ENCODE measurements at regions not wholly inside any gene's neighbourhood (a gene's known extent, or its start where the extent isn't known, plus 50 kb on each side); places are given as distances from the start of the nearest gene placed in this dataset.

DNA sequence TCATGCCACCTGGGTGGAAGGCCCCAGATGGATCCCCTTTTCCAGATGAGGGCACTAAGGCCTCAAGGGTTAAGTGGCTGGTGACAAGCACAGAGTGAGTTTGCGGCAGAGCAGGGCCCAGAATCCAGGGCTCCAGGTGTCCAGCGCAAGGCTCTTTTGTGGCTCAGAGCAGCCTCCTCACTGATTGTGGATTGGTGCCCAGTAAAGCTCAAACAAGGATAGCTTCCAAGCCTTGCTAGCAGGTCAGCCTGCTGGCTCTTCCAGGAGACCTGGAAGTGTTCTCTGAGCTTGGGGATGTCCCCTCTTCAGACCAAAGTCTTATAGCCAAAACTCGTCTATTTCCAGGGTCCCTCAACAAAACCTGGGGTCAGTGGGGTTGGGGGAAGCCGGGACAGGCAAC, 167.6 kb upstream of the SYT13 start:
- no peaks in the 10 kb centered on the region for H3K9me3 ChIP-seq (ENCODE audit: control insufficient read depth in 4 of 4, low read length in 3 of 4)
- H3K4me1 ChIP-seq (ENCODE audit: control insufficient read depth in 4 of 4, insufficient read depth in 4 of 4, low read length in 3 of 4), result no peaks in the 10 kb centered on the region
- no peaks in the 10 kb centered on the region for H3K27me3 ChIP-seq (ENCODE audit: control insufficient read depth in 4 of 4, insufficient read depth in 4 of 4, low read length in 3 of 4)
- no peak for DNase-seq (ENCODE audit: low spot score)
- H3K9ac ChIP-seq (ENCODE audit: low read depth in 1 of 2, low read length in 2 of 2), result no peak overlapping the region
- no peak overlapping the region for H3K27ac ChIP-seq (ENCODE audit: low read depth in 1 of 2, low read length in 2 of 2)
- H3K36me3 ChIP-seq (ENCODE audit: control insufficient read depth in 4 of 4, insufficient read depth in 3 of 4, low read depth in 1 of 4, low read length in 3 of 4), result no peaks in the 10 kb centered on the region
- TF ChIP-seq EGR1 (IDR thresholded peaks at IDR 0.05; ENCODE audit: low read depth in 2 of 2), result no peak
- TF ChIP-seq, protein P1, sequence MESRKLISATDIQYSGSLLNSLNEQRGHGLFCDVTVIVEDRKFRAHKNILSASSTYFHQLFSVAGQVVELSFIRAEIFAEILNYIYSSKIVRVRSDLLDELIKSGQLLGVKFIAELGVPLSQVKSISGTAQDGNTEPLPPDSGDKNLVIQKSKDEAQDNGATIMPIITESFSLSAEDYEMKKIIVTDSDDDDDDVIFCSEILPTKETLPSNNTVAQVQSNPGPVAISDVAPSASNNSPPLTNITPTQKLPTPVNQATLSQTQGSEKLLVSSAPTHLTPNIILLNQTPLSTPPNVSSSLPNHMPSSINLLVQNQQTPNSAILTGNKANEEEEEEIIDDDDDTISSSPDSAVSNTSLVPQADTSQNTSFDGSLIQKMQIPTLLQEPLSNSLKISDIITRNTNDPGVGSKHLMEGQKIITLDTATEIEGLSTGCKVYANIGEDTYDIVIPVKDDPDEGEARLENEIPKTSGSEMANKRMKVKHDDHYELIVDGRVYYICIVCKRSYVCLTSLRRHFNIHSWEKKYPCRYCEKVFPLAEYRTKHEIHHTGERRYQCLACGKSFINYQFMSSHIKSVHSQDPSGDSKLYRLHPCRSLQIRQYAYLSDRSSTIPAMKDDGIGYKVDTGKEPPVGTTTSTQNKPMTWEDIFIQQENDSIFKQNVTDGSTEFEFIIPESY (IDR thresholded peaks at IDR 0.05), result no peak
- no peak for TF ChIP-seq TAF1 (conservative IDR thresholded peaks at IDR 0.05)
- TF ChIP-seq, protein P2, sequence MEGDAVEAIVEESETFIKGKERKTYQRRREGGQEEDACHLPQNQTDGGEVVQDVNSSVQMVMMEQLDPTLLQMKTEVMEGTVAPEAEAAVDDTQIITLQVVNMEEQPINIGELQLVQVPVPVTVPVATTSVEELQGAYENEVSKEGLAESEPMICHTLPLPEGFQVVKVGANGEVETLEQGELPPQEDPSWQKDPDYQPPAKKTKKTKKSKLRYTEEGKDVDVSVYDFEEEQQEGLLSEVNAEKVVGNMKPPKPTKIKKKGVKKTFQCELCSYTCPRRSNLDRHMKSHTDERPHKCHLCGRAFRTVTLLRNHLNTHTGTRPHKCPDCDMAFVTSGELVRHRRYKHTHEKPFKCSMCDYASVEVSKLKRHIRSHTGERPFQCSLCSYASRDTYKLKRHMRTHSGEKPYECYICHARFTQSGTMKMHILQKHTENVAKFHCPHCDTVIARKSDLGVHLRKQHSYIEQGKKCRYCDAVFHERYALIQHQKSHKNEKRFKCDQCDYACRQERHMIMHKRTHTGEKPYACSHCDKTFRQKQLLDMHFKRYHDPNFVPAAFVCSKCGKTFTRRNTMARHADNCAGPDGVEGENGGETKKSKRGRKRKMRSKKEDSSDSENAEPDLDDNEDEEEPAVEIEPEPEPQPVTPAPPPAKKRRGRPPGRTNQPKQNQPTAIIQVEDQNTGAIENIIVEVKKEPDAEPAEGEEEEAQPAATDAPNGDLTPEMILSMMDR (IDR thresholded peaks at IDR 0.05; ENCODE audit: low read depth, low read length, missing input control), result no peak
- TF ChIP-seq SP1 (IDR thresholded peaks at IDR 0.05), result no peak
- no peak for TF ChIP-seq JUND (IDR thresholded peaks at IDR 0.05)
- TF ChIP-seq GABPA (IDR thresholded peaks at IDR 0.05 in 1 of 2, conservative IDR thresholded peaks at IDR 0.05 in 1 of 2), result no peak
- H3K4me3 ChIP-seq (ENCODE audit: low read depth in 1 of 3, low read length in 3 of 3), result no peak overlapping the region
- 53% methylated on average over 4 of the region's 4 CpGs for WGBS

DNA sequence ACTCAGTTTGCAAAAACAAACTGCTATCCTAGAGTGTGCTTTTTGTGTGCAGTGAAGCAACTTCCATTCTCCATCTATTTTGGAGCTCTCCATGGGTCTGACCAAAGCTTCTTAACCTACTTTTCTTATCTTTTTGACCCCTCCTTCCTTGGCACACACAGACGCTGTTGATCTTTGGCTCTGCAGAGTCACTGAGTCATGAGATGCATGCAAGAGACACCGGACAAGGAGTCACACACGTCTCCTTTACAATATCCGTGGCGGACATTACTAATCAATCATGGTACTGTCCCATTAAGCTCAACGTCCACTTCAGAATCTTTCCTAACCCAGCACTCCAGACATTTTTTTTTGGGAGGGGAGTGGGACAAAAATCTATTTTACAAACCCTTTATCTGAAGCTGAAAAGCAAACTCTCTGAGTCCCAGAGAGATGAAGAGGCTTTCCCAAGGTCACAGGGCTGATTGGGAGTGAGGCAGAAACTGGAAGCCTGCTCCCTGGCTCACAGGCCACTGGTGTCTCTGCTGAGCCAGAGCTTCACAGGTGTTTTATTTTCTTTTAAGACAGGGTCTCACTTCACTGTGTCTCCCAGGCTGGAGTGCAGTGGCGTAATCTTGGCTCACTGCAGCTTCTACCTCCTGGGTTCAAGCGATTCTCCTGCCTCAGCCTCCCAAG, 165.8 kb upstream of the SYT13 start:
- H3K9me3 ChIP-seq (ENCODE audit: control insufficient read depth in 4 of 4, low read length in 3 of 4), result no peaks in the 10 kb centered on the region
- no peaks in the 10 kb centered on the region for H3K4me1 ChIP-seq (ENCODE audit: control insufficient read depth in 4 of 4, insufficient read depth in 4 of 4, low read length in 3 of 4)
- no peaks in the 10 kb centered on the region for H3K27me3 ChIP-seq (ENCODE audit: control insufficient read depth in 4 of 4, insufficient read depth in 4 of 4, low read length in 3 of 4)
- H3K36me3 ChIP-seq (ENCODE audit: control insufficient read depth in 4 of 4, insufficient read depth in 3 of 4, low read depth in 1 of 4, low read length in 3 of 4), result no peaks in the 10 kb centered on the region
- DNase-seq (ENCODE audit: low spot score), result no peak
- H3K9ac ChIP-seq (ENCODE audit: low read depth in 1 of 2, low read length in 2 of 2), result no peak overlapping the region
- H3K27ac ChIP-seq (ENCODE audit: low read depth in 1 of 2, low read length in 2 of 2), result no peak overlapping the region
- TF ChIP-seq JUND (IDR thresholded peaks at IDR 0.05) (no peak), NR2F2 (IDR thresholded peaks at IDR 0.05) (peak; percentile 55), FOXA1 (IDR thresholded peaks at IDR 0.05) (no peak)
- TF ChIP-seq, protein P2 (IDR thresholded peaks at IDR 0.05; ENCODE audit: low read depth, low read length, missing input control), result no peak
- 67% methylated on average over 8 of the region's 8 CpGs for WGBS
- no peak overlapping the region for H3K4me3 ChIP-seq (ENCODE audit: low read depth in 1 of 3, low read length in 3 of 3)

DNA sequence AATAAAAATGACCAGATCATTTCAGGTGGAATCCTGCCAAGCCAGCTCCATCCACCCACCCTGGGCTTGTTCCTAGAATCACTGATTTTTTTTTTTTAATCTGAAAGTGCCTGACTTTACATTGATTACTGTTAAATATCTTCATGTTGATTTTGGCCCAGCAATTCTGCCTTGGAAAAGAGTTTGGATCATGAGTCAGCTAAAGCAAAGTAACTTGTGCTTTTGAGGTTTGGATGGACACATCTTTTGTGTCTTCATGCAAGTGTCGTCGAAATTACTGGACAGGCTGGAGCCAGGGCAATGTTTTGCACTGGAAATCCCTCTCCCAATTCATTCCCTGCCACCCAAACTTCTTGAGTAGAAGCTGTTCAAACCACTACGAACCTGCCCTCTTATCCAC, 164.0 kb upstream of the SYT13 start:
- WGBS, result 58% methylated on average over 3 of the region's 3 CpGs
- H3K9ac ChIP-seq (ENCODE audit: low read depth in 1 of 2, low read length in 2 of 2), result no peak overlapping the region

More for the DNA sequence above, 164.0 kb upstream of the SYT13 start:
- no peaks in the 10 kb centered on the region for H3K4me1 ChIP-seq (ENCODE audit: control insufficient read depth in 4 of 4, insufficient read depth in 4 of 4, low read length in 3 of 4)
- H3K4me3 ChIP-seq (ENCODE audit: low read depth in 1 of 3, low read length in 3 of 3), result no peak overlapping the region
- H3K9me3 ChIP-seq (ENCODE audit: control insufficient read depth in 4 of 4, low read length in 3 of 4), result no peaks in the 10 kb centered on the region
- no peak overlapping the region for H3K27ac ChIP-seq (ENCODE audit: low read depth in 1 of 2, low read length in 2 of 2)
- TF ChIP-seq, protein P1 (IDR thresholded peaks at IDR 0.05), result no peak
- no peak for TF ChIP-seq FOXA1 (IDR thresholded peaks at IDR 0.05)
- DNase-seq (ENCODE audit: low spot score), result no peak
- no peaks in the 10 kb centered on the region for H3K27me3 ChIP-seq (ENCODE audit: control insufficient read depth in 4 of 4, insufficient read depth in 4 of 4, low read length in 3 of 4)
- no peaks in the 10 kb centered on the region for H3K36me3 ChIP-seq (ENCODE audit: control insufficient read depth in 4 of 4, insufficient read depth in 3 of 4, low read depth in 1 of 4, low read length in 3 of 4)

Measured in liver (tissue), 8 donors.